Fibroblast of skin of right quadriceps (primary cell): ENCODE measurements at regions not wholly inside any gene's neighbourhood (a gene's known extent, or its start where the extent isn't known, plus 50 kb on each side); places are given as distances from the start of the nearest gene placed in this dataset.
"Not testable (repeated sequence)": the region's sequence is repeated elsewhere in the genome, so short reads cannot be mapped to it uniquely, and the experiment has no call there.

Source experiments
- DNase-seq: peaks from one replicate; pipeline ENCODE4 v3.0.0-alpha.2; 2013

GRCh38 chr1:113185463-113186104, 112.6 kb downstream of the LRIG2 start:
- no peak for DNase-seq

- DNase-seq = no peak
Observed at GRCh38 chr1:113190078-113190477, 117.1 kb downstream of the LRIG2 start.

GRCh38 chr1:113190930-113191329, 117.9 kb downstream of the LRIG2 start:
- no peak for DNase-seq

- no peak for DNase-seq
Observed at GRCh38 chr1:113191579-113192076, 118.6 kb downstream of the LRIG2 start.

- no peak for DNase-seq
Observed at GRCh38 chr1:113192242-113192641, 119.2 kb downstream of the LRIG2 start.

- DNase-seq = no peak
Observed at GRCh38 chr1:113192980-113193379, 120.0 kb downstream of the LRIG2 start.

GRCh38 chr1:113194846-113195830, 122.1 kb downstream of the LRIG2 start:
- no peak for DNase-seq

- no peak for DNase-seq
Observed at GRCh38 chr1:113197719-113198330, 124.8 kb downstream of the LRIG2 start.

- DNase-seq = no peak
Observed at GRCh38 chr1:113198806-113199205, 125.8 kb downstream of the LRIG2 start.

GRCh38 chr1:113199760-113200455, 126.9 kb downstream of the LRIG2 start:
- DNase-seq = no peak

- DNase-seq = no peak
Observed at GRCh38 chr1:113201560-113201959, 128.6 kb downstream of the LRIG2 start.

- DNase-seq = no peak
Observed at GRCh38 chr1:113205980-113206766, 133.2 kb downstream of the LRIG2 start.

- DNase-seq = no peak
Observed at GRCh38 chr1:113207019-113207418, 134.0 kb downstream of the LRIG2 start.

- no peak for DNase-seq
Observed at GRCh38 chr1:113207457-113207856, 134.5 kb downstream of the LRIG2 start.

- not testable (repeated sequence) for DNase-seq
Observed at GRCh38 chr1:113208425-113208824, 135.4 kb downstream of the LRIG2 start.

GRCh38 chr1:113210248-113210647, 137.2 kb downstream of the LRIG2 start:
- no peak for DNase-seq

- DNase-seq = no peak
Observed at GRCh38 chr1:113211467-113211866, 138.5 kb downstream of the LRIG2 start.

- no peak for DNase-seq
Observed at GRCh38 chr1:113215015-113215414, 142.0 kb downstream of the LRIG2 start.

- DNase-seq = no peak
Observed at GRCh38 chr1:113216664-113217063, 143.7 kb downstream of the LRIG2 start.

- DNase-seq = no peak
Observed at GRCh38 chr1:113217447-113218208, 144.6 kb downstream of the LRIG2 start.

- DNase-seq = no peak
Observed at GRCh38 chr1:113219377-113219776, 146.4 kb downstream of the LRIG2 start.
